Calu3 (cell line): ENCODE measurements at regions not wholly inside any gene's neighbourhood (a gene's known extent, or its start where the extent isn't known, plus 50 kb on each side); places are given as distances from the start of the nearest gene placed in this dataset.

ENCODE experiments used
- BruUV-seq: library from RNA; stranded (reverse); fragments of 400-500 nt; replicated peaks from 2 replicates; lab custom pipeline; 2021; lab: Mats Ljungman, UMichigan
- CTCF ChIA-PET: fragments of 300-600 bp; sonication (Branson Sonifier 250); formaldehyde crosslinking; loops from one replicate; lab custom pipeline; 2022; ENCODE audit warnings: antibody characterized with exemption; lab: Charles Lee
- DNase-seq: peaks from one replicate; pipeline ENCODE4 v3.0.0; 2022
- H3K27ac Mint-ChIP-seq: one replicate; pipeline ENCODE4 v1.8.0; 2022; ENCODE audit warnings: mixed read lengths; ENCODE audit not compliant: unreplicated experiment
- H3K27me3 Mint-ChIP-seq: one replicate; pipeline ENCODE4 v1.8.0; 2022; ENCODE audit warnings: mixed read lengths; ENCODE audit not compliant: unreplicated experiment
- H3K36me3 Mint-ChIP-seq: one replicate; pipeline ENCODE4 v1.8.0; 2022; ENCODE audit warnings: mild to moderate bottlenecking, moderate library complexity, mixed read lengths; ENCODE audit not compliant: insufficient read depth, unreplicated experiment
- H3K4me1 Mint-ChIP-seq: one replicate; pipeline ENCODE4 v1.8.0; 2022; ENCODE audit warnings: mild to moderate bottlenecking, low read depth, mixed read lengths; ENCODE audit not compliant: unreplicated experiment
- H3K4me3 Mint-ChIP-seq: one replicate; pipeline ENCODE4 v1.8.0; 2022; ENCODE audit warnings: mild to moderate bottlenecking, low read depth, moderate library complexity, mixed read lengths; ENCODE audit not compliant: unreplicated experiment
- H3K9me3 Mint-ChIP-seq: one replicate; pipeline ENCODE4 v1.8.0; 2022; ENCODE audit warnings: low read depth, mixed read lengths; ENCODE audit not compliant: unreplicated experiment
- CTCF ChIP-seq: fragments of 200-600 bp; IDR thresholded peaks from one replicate; pipeline ENCODE4 v1.8.0; 2022; ENCODE audit warnings: antibody characterized with exemption; ENCODE audit not compliant: unreplicated experiment
- intact Hi-C: fragments of 100-400 bp; cut with micrococcal nuclease; formaldehyde crosslinking; loops from one replicate; pipeline ENCODE4 v1.10.0; 2022; ENCODE audit not compliant: unreplicated experiment

DNA sequence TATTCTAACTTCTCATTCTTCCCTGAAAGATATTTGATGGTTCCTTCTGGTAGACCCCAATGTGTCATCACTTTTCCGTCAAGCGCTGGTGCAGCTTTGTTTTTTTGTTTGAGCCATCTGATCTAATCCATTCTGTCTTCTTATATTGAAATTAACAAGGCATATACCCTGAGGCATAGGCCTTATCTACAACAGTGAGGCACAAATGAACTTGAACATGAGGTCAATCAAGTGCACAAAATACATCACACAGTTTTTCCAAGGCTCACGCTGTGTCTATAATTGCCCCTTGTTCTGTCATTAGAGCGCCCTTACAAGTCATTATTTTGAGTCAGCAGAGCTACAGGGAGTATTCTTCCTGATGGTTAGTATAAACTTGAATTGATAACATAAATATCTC, 406.6 kb downstream of the MAT2B start:
- Mint-ChIP-seq H3K27me3 (no peaks in the 10 kb centered on the region), H3K9me3 (no peaks in the 10 kb centered on the region), H3K4me1 (no peaks in the 10 kb centered on the region), H3K4me3 (no peak overlapping the region), H3K27ac (no peak overlapping the region), H3K36me3 (no peaks in the 10 kb centered on the region)
- no TSS peak for BruUV-seq
- TF ChIP-seq CTCF = no peak
- CTCF ChIA-PET = no interaction called here
- intact Hi-C loops = loop anchor here (10.0 kb wide), 1 partner anchor 347 kb away; no protein-coding TSS in a partner anchor
- DNase-seq = no peak

DNA sequence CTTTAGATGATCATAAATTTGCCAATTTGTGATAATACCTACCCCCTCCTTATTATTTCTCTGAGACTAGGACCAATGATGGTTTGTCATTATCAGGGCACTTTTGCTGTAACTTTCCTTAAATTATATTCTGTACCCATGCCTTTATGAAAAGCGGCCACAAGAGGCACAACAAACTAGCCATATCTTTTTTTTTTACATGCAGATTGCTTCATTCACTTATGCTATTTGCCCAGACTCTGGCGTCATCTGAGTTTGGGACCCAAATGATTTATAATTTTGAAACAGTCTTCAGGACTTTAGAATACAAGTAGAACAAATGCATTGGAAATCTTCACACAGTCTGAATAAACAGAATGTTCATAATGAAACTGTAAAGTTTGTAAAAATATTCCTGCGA, 408.1 kb downstream of the MAT2B start:
- Mint-ChIP-seq H3K4me1 (peaks cover 6% of the 10 kb centered on the region), H3K27ac (no peak overlapping the region), H3K27me3 (no peaks in the 10 kb centered on the region), H3K4me3 (no peak overlapping the region), H3K9me3 (peaks cover 2% of the 10 kb centered on the region), H3K36me3 (no peaks in the 10 kb centered on the region)
- intact Hi-C loops = loop anchor here (10.0 kb wide), 1 partner anchor 349 kb away; no protein-coding TSS in a partner anchor
- CTCF ChIA-PET = no interaction called here
- BruUV-seq = no TSS peak
- TF ChIP-seq CTCF = no peak
- no peak for DNase-seq

- intact Hi-C loops = loop anchor here (10.0 kb wide), 1 partner anchor 350 kb away; no protein-coding TSS in a partner anchor
- peak; percentile 7 for DNase-seq
Measured at GRCh38 chr5:163914910-163915309, 409.5 kb downstream of the MAT2B start.

DNA sequence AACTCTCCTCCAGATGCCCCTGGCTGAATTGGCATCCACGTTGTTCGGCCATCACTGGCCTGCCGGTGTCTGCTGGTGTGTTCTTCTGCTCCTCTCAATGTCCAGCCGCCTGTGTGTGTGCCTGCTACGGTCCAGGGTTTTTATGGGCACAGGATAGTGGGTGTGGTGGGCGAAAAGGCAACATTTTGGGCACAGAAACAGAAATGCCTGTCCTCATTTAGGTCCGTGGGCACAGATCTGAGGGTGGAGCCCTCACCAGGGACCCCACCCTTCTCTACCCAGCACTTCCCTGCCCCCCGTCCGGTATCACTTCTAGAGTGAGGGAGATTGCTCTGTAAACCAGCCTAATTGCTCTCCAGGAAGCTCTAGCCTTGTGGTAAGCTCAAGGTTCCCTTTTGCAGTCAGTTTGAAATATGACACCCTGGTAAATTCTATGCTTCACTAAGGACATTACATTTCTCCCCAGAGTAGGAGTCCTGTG, 410.1 kb downstream of the MAT2B start:
- TF ChIP-seq CTCF = no peak
- BruUV-seq = no TSS peak
- no peak overlapping the region for H3K27ac Mint-ChIP-seq
- no peaks in the 10 kb centered on the region for H3K27me3 Mint-ChIP-seq
- H3K9me3 Mint-ChIP-seq = peaks cover 6% of the 10 kb centered on the region
- intact Hi-C loops = loop anchor here (10.0 kb wide), 1 partner anchor 351 kb away; no protein-coding TSS in a partner anchor
- peaks cover 6% of the 10 kb centered on the region for H3K4me1 Mint-ChIP-seq
- peak; percentile 1 for DNase-seq
- CTCF ChIA-PET = interaction anchor here (1.0 kb wide), 1 partner anchor 97 kb away, joined by 3 read pairs; no protein-coding TSS in a partner anchor
- peak overlapping the region; percentile 13 for H3K4me3 Mint-ChIP-seq
- no peaks in the 10 kb centered on the region for H3K36me3 Mint-ChIP-seq

More at GRCh38 chr5:163914910-163915309, 409.5 kb downstream of the MAT2B start:
- no TSS peak for BruUV-seq
- Mint-ChIP-seq H3K27ac (no peak overlapping the region), H3K4me3 (no peak overlapping the region), H3K27me3 (no peaks in the 10 kb centered on the region), H3K9me3 (peaks cover 6% of the 10 kb centered on the region), H3K4me1 (peaks cover 6% of the 10 kb centered on the region), H3K36me3 (no peaks in the 10 kb centered on the region)
- TF ChIP-seq CTCF = no peak
- CTCF ChIA-PET = no interaction called here
